NT2/D1 (cell line): ENCODE measurements at regions not wholly inside any gene's neighbourhood (a gene's known extent, or its start where the extent isn't known, plus 50 kb on each side); places are given as distances from the start of the nearest gene placed in this dataset.

Source experiments
- SUZ12 ChIP-seq: IDR thresholded peaks from 2 replicates; pipeline ENCODE4 v1.6.1; 2011; ENCODE audit not compliant: insufficient read length, insufficient read depth; ENCODE audit errors: extremely low read depth
- YY1 ChIP-seq: IDR thresholded peaks from 2 replicates; pipeline ENCODE4 v1.6.1; 2011; ENCODE audit not compliant: insufficient read length, insufficient read depth
- ZNF274 ChIP-seq: IDR thresholded peaks from 2 replicates; pipeline ENCODE4 v1.6.1; 2011; ENCODE audit warnings: mild to moderate bottlenecking, low read depth, low read length

DNA sequence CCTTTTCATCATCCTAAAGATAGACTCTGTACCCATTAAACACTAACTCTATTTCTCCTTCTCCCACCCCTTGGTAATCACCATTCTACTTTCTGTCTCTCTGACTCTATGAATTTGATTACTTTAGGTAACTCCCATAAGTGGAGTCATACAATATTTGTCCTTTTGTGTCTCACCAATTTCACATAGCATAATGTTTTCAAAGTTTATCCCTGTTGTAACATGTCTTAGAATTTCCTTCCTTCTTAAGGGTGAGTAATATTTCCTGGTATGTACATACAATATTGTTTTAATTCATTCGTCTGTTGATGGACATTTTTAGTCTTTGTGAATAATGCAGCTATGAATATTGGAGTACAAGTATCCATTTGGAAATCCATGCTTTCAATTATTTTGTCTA is 50.9 kb upstream of the CDCA7L start:
- TF ChIP-seq ZNF274 (no peak), YY1 (no peak), SUZ12 (no peak)
